ENCODE measurements at regions not wholly inside any gene's neighbourhood (a gene's known extent, or its start where the extent isn't known, plus 50 kb on each side); places are given as distances from the start of the nearest gene placed in this dataset.

GRCh38 chr15:95887666-95888390 is 442.7 kb upstream of the NR2F2 start:
- Mint-ChIP-seq H3K27ac (ENCODE audit: unreplicated experiment) (no peak overlapping the region), H3K9me3 (ENCODE audit: unreplicated experiment) (peaks cover 1% of the 10 kb centered on the region), H3K4me1 (ENCODE audit: low read depth, unreplicated experiment) (peaks cover 10% of the 10 kb centered on the region), H3K4me3 (ENCODE audit: unreplicated experiment) (no peak overlapping the region), H3K36me3 (ENCODE audit: unreplicated experiment) (no peaks in the 10 kb centered on the region), H3K27me3 (ENCODE audit: unreplicated experiment) (no peaks in the 10 kb centered on the region)
- DNase-seq = no peak
- TF ChIP-seq CTCF (IDR thresholded peaks at IDR 0.05; ENCODE audit: partially characterized antibody, unreplicated experiment) = no peak

- Mint-ChIP-seq H3K4me1 (ENCODE audit: low read depth, unreplicated experiment) (peaks cover 6% of the 10 kb centered on the region), H3K27ac (ENCODE audit: unreplicated experiment) (no peak overlapping the region), H3K36me3 (ENCODE audit: unreplicated experiment) (no peaks in the 10 kb centered on the region), H3K9me3 (ENCODE audit: unreplicated experiment) (peaks cover 1% of the 10 kb centered on the region), H3K27me3 (ENCODE audit: unreplicated experiment) (no peaks in the 10 kb centered on the region), H3K4me3 (ENCODE audit: unreplicated experiment) (no peak overlapping the region)
- DNase-seq = no peak
- no peak for TF ChIP-seq CTCF (IDR thresholded peaks at IDR 0.05; ENCODE audit: partially characterized antibody, unreplicated experiment)
Measured at GRCh38 chr15:95888762-95889161, 441.7 kb upstream of the NR2F2 start.

DNA sequence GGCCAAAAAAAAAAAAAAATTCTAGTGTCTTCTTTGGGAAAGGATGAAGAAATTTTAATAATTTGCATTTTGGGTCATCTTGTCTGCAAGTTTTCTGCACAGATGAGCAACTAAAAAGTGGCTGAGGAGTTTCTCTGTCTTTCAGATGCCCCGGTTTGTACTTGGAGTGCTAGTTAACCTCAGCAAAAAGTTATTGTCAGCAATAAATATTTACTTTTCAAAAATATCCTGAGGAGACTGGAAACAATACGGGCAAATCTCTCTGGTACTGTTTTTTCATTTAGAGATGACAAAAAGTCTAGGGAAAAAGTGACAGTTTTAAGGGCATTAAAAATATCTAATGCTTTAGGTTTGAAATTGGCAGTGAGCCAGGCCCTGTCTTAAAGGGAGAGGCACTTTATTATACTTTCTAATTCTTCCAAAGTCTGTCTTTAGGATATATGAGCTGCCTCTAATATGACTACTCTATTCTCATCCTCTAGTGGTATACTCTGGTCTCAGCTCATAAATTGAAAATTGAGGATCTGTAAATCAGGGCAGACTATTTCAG is 436.0 kb upstream of the NR2F2 start:
- H3K4me1 Mint-ChIP-seq (ENCODE audit: low read depth, unreplicated experiment) = no peaks in the 10 kb centered on the region
- no peaks in the 10 kb centered on the region for H3K36me3 Mint-ChIP-seq (ENCODE audit: unreplicated experiment)
- no peak for DNase-seq
- peaks cover 3% of the 10 kb centered on the region for H3K27me3 Mint-ChIP-seq (ENCODE audit: unreplicated experiment)
- H3K9me3 Mint-ChIP-seq (ENCODE audit: unreplicated experiment) = peaks cover 1% of the 10 kb centered on the region
- H3K4me3 Mint-ChIP-seq (ENCODE audit: unreplicated experiment) = no peak overlapping the region
- no peak for TF ChIP-seq CTCF (IDR thresholded peaks at IDR 0.05; ENCODE audit: partially characterized antibody, unreplicated experiment)
- no peak overlapping the region for H3K27ac Mint-ChIP-seq (ENCODE audit: unreplicated experiment)

DNA sequence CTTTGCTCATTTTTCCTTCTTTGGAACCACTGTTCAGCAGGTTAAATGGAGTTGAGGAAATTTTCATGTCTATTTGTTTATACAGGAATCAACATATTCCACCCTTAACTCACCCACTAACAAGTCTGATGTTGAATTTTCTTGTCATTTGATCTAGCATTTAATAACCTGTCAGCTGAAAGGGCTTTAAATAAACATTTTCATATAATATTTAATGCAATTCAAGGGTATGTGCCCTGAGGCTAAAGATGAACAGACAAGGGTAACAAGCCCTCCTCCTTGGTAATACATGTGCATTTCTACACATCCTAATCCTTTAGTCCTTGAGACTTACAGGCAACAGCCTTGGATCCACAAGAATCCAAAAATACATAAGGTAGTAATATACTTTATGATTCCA is 435.0 kb upstream of the NR2F2 start:
- no peak for DNase-seq
- no peak for TF ChIP-seq CTCF (IDR thresholded peaks at IDR 0.05; ENCODE audit: partially characterized antibody, unreplicated experiment)
- Mint-ChIP-seq H3K4me3 (ENCODE audit: unreplicated experiment) (no peak overlapping the region), H3K36me3 (ENCODE audit: unreplicated experiment) (no peaks in the 10 kb centered on the region), H3K27me3 (ENCODE audit: unreplicated experiment) (peaks cover 3% of the 10 kb centered on the region), H3K9me3 (ENCODE audit: unreplicated experiment) (peaks cover 1% of the 10 kb centered on the region), H3K4me1 (ENCODE audit: low read depth, unreplicated experiment) (no peaks in the 10 kb centered on the region), H3K27ac (ENCODE audit: unreplicated experiment) (no peak overlapping the region)

DNA sequence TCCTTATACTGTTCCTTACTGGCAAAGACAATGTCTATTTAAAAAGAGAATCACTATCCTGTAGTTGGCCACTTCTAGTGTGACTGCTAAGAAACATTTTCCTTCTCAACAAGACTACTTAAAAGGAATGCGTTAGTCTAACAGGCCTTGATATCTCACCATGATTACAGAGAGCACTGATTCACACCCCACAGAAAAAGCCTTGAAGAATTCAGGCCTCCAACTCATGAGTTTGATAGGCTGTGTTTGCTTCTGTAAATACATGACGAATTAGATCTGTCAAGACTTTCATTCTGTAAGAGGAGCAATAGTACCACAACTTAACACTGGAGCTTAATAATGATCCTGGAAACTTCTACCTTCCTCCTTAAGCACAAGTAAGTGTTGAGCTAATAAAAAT is 432.8 kb upstream of the NR2F2 start:
- no peak overlapping the region for H3K4me3 Mint-ChIP-seq (ENCODE audit: unreplicated experiment)
- no peak for TF ChIP-seq CTCF (IDR thresholded peaks at IDR 0.05; ENCODE audit: partially characterized antibody, unreplicated experiment)
- peaks cover 3% of the 10 kb centered on the region for H3K27me3 Mint-ChIP-seq (ENCODE audit: unreplicated experiment)
- no peak overlapping the region for H3K27ac Mint-ChIP-seq (ENCODE audit: unreplicated experiment)
- no peaks in the 10 kb centered on the region for H3K4me1 Mint-ChIP-seq (ENCODE audit: low read depth, unreplicated experiment)
- no peaks in the 10 kb centered on the region for H3K36me3 Mint-ChIP-seq (ENCODE audit: unreplicated experiment)
- DNase-seq = no peak
- no peaks in the 10 kb centered on the region for H3K9me3 Mint-ChIP-seq (ENCODE audit: unreplicated experiment)

Data from glutamatergic neuron (in vitro differentiated cells).